Right lobe of liver (tissue), 4 donors: ENCODE measurements at regions not wholly inside any gene's neighbourhood (a gene's known extent, or its start where the extent isn't known, plus 50 kb on each side); places are given as distances from the start of the nearest gene placed in this dataset.

Experiments
- CTCF ChIP-seq, 4 donors: fragments of 200-600 bp in 3 of 4; fragments of 450-650 bp in 1 of 4; IDR thresholded peaks; one replicate each; pipeline versions ENCODE4 v1.5.1 to v1.8.0; 2016 to 2022; ENCODE audit warnings: antibody characterized with exemption in 4 of 4, mild to moderate bottlenecking in 2 of 4
- POLR2A ChIP-seq: fragments of 450-650 bp; IDR thresholded peaks from one replicate; pipeline ENCODE4 v1.6.1; 2017; ENCODE audit warnings: antibody characterized with exemption, mild to moderate bottlenecking
- donor health status: DM: no; HTN: no; CAD: no.
- donor health status: DM: no; HTN: no; CAD: no.
- donor health status: DM: no; HTN: yes; CAD: no.

- no peak for TF ChIP-seq CTCF (IDR thresholded peaks at IDR 0.05)
- TF ChIP-seq POLR2A = no peak
These were observed 682.2 kb upstream of the DIAPH2 start for GRCh38 chrX:96002431-96002830.
